Natural killer cell (primary cell): ENCODE measurements at regions not wholly inside any gene's neighbourhood (a gene's known extent, or its start where the extent isn't known, plus 50 kb on each side); places are given as distances from the start of the nearest gene placed in this dataset.

Experiments used
- ATAC-seq, 3 donors: fragments of 150-1000 bp in 2 of 3; fragments of 200-7000 bp in 1 of 3; cut with Tn5 transposase; 1 replicate in 1 of 3; 2 replicates in 2 of 3; pipeline ENCODE4 v1.10.0; 2021; ENCODE audit warnings: mild to moderate bottlenecking in 2 of 3, moderate library complexity in 2 of 3
- DNase-seq, 2 donors: peaks; one replicate each; pipeline versions ENCODE4 v3.0.0 to v3.0.0-alpha.2; 2013 to 2021; ENCODE audit warnings: mixed read lengths in 1 of 2
- H3K27ac ChIP-seq: one replicate; pipeline ENCODE4 v1.5.1; 2013; ENCODE audit warnings: mild to moderate bottlenecking, low read length
- H3K27me3 ChIP-seq: one replicate; pipeline ENCODE4 v1.6.1; 2013; ENCODE audit warnings: low read length; ENCODE audit not compliant: control insufficient read depth, insufficient read depth
- H3K36me3 ChIP-seq: one replicate; pipeline ENCODE4 v1.6.1; 2013; ENCODE audit warnings: low read length; ENCODE audit not compliant: control insufficient read depth, insufficient read depth
- H3K4me1 ChIP-seq: one replicate; pipeline ENCODE4 v1.6.1; 2013; ENCODE audit warnings: low read length; ENCODE audit not compliant: control insufficient read depth, insufficient read depth
- H3K4me3 ChIP-seq: one replicate; pipeline ENCODE4 v1.5.1; 2013; ENCODE audit warnings: low read length
- H3K9me3 ChIP-seq: one replicate; pipeline ENCODE4 v1.6.1; 2013; ENCODE audit warnings: low read length; ENCODE audit not compliant: control insufficient read depth, insufficient read depth
- H3K27ac Mint-ChIP-seq, 2 donors: one replicate each; pipeline ENCODE4 v1.8.0; 2022; ENCODE audit warnings: mild to moderate bottlenecking in 2 of 2, mixed read lengths in 2 of 2, moderate library complexity in 1 of 2
- H3K27me3 Mint-ChIP-seq, 2 donors: one replicate each; pipeline ENCODE4 v1.8.0; 2022; ENCODE audit warnings: low read depth in 2 of 2, mixed read lengths in 2 of 2
- H3K36me3 Mint-ChIP-seq: one replicate; pipeline ENCODE4 v1.8.0; 2022; ENCODE audit warnings: mixed read lengths
- H3K4me1 Mint-ChIP-seq, 2 donors: one replicate each; pipeline ENCODE4 v1.8.0; 2022; ENCODE audit warnings: mixed read lengths in 2 of 2
- H3K4me3 Mint-ChIP-seq: one replicate; pipeline ENCODE4 v1.8.0; 2022; ENCODE audit warnings: mild to moderate bottlenecking, moderate library complexity, mixed read lengths
- H3K9me3 Mint-ChIP-seq, 2 donors: one replicate each; pipeline ENCODE4 v1.8.0; 2022; ENCODE audit warnings: mixed read lengths in 2 of 2
- CTCF ChIP-seq: fragments of 200-600 bp; IDR thresholded peaks from one replicate; pipeline ENCODE4 v1.8.0; 2022; ENCODE audit warnings: antibody characterized with exemption
- WGBS: methylation state at CpG from one replicate; pipeline ENCODE4 v1.1.7; 2013; ENCODE audit warnings: missing lambda C conversion rate; ENCODE audit not compliant: insufficient coverage; 5-methylcytosine and 5-hydroxymethylcytosine counted together
- intact Hi-C: fragments of 100-400 bp; cut with micrococcal nuclease; formaldehyde crosslinking; loops from one replicate; pipeline ENCODE4 v1.14.2; 2022

- peaks cover 0 to 13% of the 10 kb centered on the region in 2 donors for H3K27me3 Mint-ChIP-seq
- Histone ChIP-seq H3K27me3 (no peaks in the 10 kb centered on the region), H3K9me3 (no peaks in the 10 kb centered on the region), H3K27ac (no peak overlapping the region), H3K4me1 (no peaks in the 10 kb centered on the region), H3K4me3 (no peak overlapping the region), H3K36me3 (no peaks in the 10 kb centered on the region)
- WGBS, result 78% methylated on average over 7 of the region's 7 CpGs
- no peak overlapping the region for H3K4me3 Mint-ChIP-seq
- TF ChIP-seq CTCF, result no peak
- ATAC-seq (no peak), DNase-seq (no peak)
- H3K4me1 Mint-ChIP-seq, result no peaks in the 10 kb centered on the region
- intact Hi-C loops, result no loop called here
- H3K36me3 Mint-ChIP-seq, result no peaks in the 10 kb centered on the region
- H3K27ac Mint-ChIP-seq, result no peak overlapping the region
- no peaks in the 10 kb centered on the region for H3K9me3 Mint-ChIP-seq
These were observed 75.9 kb downstream of the INHBB start for GRCh38 chr2:120421830-120422175.

GRCh38 chr2:120422465-120423160, 76.7 kb downstream of the INHBB start:
- 84% methylated on average over 9 of the region's 9 CpGs for WGBS
- Mint-ChIP-seq H3K36me3 (no peaks in the 10 kb centered on the region), H3K27me3 (peaks cover 0 to 17% of the 10 kb centered on the region in 2 donors), H3K4me3 (no peak overlapping the region), H3K27ac (no peak overlapping the region), H3K4me1 (no peaks in the 10 kb centered on the region), H3K9me3 (no peaks in the 10 kb centered on the region)
- H3K4me3 ChIP-seq, result no peak overlapping the region
- H3K4me1 ChIP-seq, result no peaks in the 10 kb centered on the region
- H3K27me3 ChIP-seq, result no peaks in the 10 kb centered on the region
- no peaks in the 10 kb centered on the region for H3K36me3 ChIP-seq
- ATAC-seq (no peak), DNase-seq (no peak)
- H3K9me3 ChIP-seq, result no peaks in the 10 kb centered on the region
- intact Hi-C loops, result no loop called here
- no peak for TF ChIP-seq CTCF
- no peak overlapping the region for H3K27ac ChIP-seq

- H3K4me1 Mint-ChIP-seq, result no peaks in the 10 kb centered on the region
- no peak for DNase-seq
These were observed 77.4 kb downstream of the INHBB start for GRCh38 chr2:120423167-120423943.

More at GRCh38 chr2:120423167-120423943, 77.4 kb downstream of the INHBB start:
- no peaks in the 10 kb centered on the region for H3K36me3 Mint-ChIP-seq
- no peak overlapping the region for H3K27ac ChIP-seq
- H3K27me3 ChIP-seq, result no peaks in the 10 kb centered on the region
- H3K4me3 ChIP-seq, result no peak overlapping the region
- H3K4me1 ChIP-seq, result no peaks in the 10 kb centered on the region
- H3K4me3 Mint-ChIP-seq, result no peak overlapping the region
- intact Hi-C loops, result no loop called here
- TF ChIP-seq CTCF, result no peak
- WGBS, result 77% methylated on average over 6 of the region's 6 CpGs
- no peaks in the 10 kb centered on the region for H3K9me3 Mint-ChIP-seq
- ATAC-seq, result no peak
- H3K9me3 ChIP-seq, result no peaks in the 10 kb centered on the region
- peaks cover 0 to 14% of the 10 kb centered on the region in 2 donors for H3K27me3 Mint-ChIP-seq
- no peaks in the 10 kb centered on the region for H3K36me3 ChIP-seq
- no peak overlapping the region for H3K27ac Mint-ChIP-seq
